GM08714 (cell line): ENCODE measurements at regions not wholly inside any gene's neighbourhood (a gene's known extent, or its start where the extent isn't known, plus 50 kb on each side); places are given as distances from the start of the nearest gene placed in this dataset.

Experiments used
- H3K4me3 ChIP-seq: fragments of 200-500 bp; sonication (Bioruptor generic); 2 replicates; pipeline ENCODE4 v1.5.1; 2014; ENCODE audit warnings: mild to moderate bottlenecking, low read length, inconsistent platforms
- ZNF274 ChIP-seq: IDR thresholded peaks from 2 replicates; pipeline ENCODE4 v1.6.1; 2012; ENCODE audit warnings: mild to moderate bottlenecking, low read depth, low read length

DNA sequence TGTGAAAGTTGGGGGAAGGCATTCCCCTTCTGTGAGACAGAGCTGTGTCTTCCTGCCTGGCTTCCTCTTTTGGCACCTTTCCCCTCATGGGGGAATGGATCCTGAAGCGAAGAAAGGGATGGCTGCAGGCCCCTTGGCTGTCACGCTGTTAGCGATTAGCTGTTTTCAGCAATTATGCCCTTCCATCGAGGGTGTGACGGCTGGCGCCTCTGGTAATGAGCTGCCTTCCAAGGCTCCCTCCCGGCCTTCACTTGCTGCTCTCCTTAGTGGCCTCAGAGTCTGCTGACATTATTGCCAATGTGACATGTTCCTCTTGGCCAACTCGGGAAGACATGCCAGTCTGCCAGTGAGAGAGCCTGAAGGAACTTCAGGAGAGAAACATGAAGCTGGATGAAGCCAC lies 162.1 kb downstream of the ZIC5 start:
- no peak for TF ChIP-seq ZNF274
- H3K4me3 ChIP-seq, result no peak overlapping the region

DNA sequence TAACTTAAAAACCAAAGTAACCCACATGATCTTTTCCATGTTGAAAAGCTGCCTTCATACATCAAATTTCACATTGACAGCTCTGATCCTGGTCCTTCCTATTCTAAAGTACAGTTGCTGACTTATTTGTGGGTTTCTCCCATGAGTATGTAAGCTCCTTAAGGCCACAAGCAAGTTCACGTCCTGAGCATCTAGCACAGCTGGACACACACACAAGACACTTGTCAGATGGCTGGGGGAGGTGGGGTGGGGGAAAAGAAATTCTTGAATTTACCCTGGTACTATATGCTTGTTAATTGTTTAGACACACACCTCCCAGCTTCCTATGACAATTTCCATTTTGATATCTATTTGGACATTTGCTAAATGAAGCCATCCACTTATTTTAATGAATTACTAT lies 162.8 kb downstream of the ZIC5 start:
- no peak for TF ChIP-seq ZNF274
- H3K4me3 ChIP-seq, result no peak overlapping the region

DNA sequence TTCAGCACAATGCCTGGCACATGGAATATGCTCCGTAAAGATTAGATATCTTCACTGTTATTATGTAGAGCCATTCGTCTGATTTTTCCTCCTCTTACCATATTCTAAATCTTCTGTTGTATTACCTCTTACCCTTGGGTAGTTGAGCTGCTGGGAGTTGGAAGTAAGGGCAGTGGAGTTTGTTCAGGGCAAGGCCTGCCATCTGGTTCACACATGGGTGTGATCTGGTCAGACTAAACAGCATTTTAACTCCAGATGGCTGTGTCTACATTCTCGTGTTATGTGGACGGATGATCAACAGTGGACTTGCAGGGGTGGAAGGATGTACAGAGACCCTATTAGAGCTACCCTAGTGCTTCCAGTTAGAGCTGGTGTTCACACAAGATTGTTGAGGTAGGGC lies 164.9 kb downstream of the ZIC5 start:
- TF ChIP-seq ZNF274, result no peak
- H3K4me3 ChIP-seq, result no peak overlapping the region

DNA sequence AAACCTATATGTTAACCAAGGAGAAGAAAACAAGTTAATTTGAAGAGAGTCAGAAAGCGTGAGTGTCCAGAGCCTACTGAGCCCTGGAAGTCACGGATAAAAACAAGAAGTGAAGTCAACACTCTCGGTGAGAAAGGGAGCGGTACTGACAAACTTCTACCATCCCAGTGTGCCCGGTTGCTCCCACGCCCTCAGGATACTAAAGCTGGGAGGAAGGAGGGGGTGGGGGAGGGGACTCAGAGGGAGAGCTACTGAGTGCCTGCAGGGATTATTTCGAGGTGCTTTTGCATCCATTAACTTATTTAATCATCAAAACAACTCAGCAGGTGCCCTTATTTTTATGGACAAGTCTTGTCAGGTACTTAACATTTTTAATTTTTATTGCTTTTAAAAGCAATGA lies 166.2 kb downstream of the ZIC5 start:
- TF ChIP-seq ZNF274, result no peak
- no peak overlapping the region for H3K4me3 ChIP-seq

DNA sequence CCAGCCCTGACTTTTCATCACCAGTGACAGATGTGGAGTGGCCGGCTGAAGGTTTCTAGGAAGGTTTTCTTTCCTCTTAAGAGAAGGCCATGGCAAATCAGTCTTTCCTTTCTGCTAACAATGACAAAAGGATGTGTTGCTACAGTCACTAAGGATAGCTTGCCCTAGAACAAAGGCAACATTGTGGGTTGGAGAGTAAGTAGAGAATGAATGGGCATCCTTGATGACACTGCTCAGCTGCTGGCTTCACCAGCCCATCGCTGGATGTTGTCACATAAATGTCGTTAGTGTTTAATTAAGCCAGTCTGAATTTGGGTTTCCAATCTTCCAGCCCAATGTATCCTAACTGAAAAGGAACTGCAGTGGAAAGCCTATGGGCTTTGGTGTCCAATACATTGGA lies 168.4 kb downstream of the ZIC5 start:
- no peak overlapping the region for H3K4me3 ChIP-seq
- TF ChIP-seq ZNF274, result no peak

DNA sequence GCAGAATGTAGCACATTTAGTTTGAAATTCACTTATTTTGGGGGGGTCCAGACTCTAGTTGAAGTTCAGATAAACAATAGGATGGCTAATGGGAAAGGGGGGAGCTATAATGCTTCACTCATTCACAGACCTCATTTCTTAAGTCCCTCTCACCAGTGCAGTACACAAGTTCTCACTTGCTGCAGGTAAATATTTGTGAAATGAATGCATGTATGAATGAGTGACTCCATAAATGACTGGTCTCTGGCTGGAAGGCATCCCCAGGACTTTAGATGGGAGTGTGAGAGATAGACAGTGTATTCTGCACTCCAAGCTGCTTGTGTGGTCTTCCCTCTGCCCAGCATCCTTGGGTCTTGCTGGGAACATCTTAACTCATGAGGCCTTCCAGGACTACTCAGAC lies 169.2 kb downstream of the ZIC5 start:
- no peak for TF ChIP-seq ZNF274
- H3K4me3 ChIP-seq, result no peak overlapping the region

DNA sequence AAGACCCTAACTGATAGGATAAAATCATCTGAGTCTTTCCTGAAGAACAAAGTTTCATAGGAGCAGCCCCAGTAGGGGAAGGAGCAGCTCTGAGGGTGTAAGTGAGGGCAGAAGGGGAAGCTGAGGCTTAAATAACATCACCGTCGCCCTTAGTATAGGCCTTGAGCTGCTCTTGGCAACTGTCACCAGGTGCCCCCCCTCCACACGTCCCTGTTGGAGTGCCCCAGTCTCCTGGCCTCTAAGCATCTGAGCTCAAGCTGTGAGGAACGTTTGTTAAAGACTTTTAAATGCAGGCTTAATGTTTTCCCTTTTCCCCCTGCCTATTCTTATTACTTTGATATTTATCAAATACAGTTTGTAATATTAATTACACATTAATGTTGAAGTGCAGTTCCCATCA lies 170.6 kb downstream of the ZIC5 start:
- no peak overlapping the region for H3K4me3 ChIP-seq
- no peak for TF ChIP-seq ZNF274

DNA sequence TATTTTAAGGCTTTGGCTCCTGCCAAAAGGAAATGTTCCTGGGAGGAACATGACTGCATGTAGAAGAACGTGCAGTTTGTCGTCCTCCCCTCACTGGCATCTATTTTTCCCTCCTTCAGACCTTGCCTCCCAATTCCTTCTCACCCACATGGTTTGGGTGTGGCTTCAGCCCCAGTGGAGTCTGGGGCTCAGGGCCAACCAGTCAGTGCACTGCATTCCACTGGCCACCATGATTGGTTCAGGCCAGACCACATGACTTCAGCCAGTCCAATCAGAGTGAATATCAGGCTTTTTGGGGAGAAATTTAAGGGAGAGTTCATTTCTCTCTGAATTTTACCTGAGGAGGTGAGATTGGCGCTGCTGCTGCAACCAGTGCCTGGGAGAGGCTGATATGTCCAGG lies 171.6 kb downstream of the ZIC5 start:
- no peak overlapping the region for H3K4me3 ChIP-seq
- no peak for TF ChIP-seq ZNF274

DNA sequence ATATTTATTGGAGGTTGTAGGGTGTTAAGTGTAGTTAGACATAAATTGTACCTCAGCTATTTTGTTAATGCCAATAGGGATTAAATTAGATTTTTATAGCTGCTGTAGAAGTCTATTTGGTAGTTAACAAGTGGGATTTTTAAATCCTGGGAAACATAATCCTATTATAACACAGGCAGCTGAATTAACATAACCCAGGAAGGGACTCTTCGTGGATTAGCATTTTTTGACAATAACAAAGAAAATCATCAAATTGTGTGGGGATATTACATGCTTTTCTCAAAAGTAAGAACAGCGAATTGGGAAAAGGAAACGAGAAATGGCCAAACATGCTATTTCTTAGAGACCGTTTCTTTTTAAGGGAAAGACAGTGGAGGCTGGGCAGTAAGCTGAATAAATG lies 172.8 kb downstream of the ZIC5 start:
- no peak for TF ChIP-seq ZNF274

DNA sequence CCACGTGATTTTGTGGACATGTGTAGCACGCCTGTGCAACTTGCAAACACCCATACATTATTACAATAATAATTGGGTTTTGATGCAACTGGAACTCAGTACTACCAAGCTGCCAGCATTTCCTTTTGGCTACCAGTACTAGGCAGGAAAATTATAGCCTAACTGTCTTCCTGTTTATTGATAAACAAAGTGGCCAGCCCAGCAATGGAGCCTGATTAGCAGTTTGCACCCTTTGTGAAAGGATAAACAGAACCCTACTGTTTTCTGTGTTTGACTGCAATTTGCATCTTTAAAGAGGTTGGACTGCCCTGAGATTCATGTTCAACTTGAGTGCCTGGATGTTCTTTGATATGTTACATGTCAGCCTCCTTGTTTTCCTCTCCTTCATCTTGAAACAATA lies 173.9 kb downstream of the ZIC5 start:
- H3K4me3 ChIP-seq, result no peak overlapping the region
- no peak for TF ChIP-seq ZNF274

More for the DNA sequence above, 172.8 kb downstream of the ZIC5 start:
- no peak overlapping the region for H3K4me3 ChIP-seq

DNA sequence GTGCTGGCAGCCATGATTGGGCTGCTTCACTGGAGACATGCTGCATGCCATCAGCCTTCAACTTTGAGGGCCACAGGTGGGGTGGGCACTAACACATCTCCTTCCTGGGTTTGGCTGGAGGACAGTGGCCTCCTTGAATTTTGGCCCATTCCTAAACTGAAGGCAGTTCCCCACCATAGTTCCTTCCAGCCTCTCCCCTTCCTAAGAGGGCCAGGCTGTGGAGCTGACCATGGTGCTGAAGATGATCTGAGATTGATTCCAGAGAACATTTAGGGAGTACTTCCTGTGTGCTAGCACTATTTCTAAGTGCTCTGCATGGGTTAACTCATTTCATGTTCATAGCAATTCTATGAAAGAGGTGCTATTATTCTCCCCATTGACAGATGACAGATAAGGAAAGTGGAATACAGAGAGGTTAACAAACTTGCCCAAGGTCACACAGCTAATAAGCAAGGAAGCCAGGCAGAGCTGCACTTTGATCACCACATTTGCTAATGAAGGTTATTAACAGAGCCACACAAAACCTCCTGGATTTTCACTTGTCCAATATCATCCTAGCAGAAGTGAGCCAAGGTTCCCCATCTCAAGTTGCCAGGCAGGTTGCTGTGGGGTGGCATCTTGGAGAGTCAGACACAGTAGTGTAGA lies 175.3 kb downstream of the ZIC5 start:
- TF ChIP-seq ZNF274, result no peak
- no peak overlapping the region for H3K4me3 ChIP-seq

DNA sequence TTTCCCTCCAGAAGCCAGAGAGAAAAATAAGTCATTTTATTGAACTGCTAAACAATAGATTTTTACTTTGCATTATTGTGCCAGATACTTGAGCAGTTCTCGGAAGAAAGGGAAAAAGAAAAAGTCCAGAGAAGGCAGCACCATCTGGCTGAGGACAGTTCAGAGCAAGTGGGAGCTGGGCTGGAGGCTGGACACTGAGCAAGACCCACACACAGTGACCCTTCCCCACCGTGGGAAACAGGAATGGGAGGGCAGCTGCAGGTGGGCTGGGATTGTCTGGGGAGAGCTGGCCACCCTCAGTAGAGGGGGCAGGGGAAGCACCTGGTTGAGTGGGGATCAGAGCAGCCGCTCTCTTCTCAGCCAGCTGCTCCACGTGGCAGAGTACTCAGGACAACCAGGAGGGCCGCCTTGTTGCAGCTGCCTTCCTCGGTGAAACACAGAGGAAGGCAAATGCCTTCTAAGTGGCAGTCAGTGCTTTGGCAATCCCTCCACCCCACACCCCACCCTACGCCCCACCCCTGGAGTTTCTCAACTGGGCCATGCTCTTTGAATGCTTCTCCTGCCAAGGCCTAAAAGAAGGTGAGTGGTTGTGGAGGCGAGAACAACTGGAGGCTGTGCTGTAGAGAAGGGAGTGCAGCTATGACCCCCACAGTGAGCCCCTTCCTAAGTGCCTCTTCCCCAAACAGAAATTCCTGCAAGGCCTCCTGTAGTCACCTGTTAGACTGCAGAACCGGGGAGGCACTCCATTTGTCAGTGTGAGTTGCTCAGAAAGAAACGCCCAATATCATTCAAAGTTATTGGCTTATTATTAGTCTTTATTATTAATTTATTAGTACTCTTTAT lies 179.3 kb downstream of the ZIC5 start:
- no peak overlapping the region for H3K4me3 ChIP-seq
- no peak for TF ChIP-seq ZNF274

DNA sequence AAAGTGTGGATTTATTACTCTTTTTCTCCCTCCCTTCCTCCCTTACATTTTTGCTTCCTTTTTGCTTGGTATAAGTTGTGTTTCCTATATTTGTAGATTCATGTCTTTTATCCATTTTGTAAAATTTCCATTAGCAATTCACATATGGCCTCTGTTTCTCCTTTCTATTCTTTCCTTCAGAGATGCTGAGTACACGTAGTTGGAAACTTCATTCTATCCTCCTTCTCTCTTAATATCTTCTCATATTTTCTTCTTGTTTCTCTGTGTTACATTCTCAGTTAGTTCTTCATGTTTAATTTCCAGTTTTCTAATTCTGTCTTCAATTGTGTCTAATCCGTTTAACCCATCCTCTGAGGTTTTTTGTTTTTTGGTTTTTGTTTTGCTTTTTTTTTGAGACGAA lies 188.9 kb downstream of the ZIC5 start:
- H3K4me3 ChIP-seq, result no peak overlapping the region
- no peak for TF ChIP-seq ZNF274

DNA sequence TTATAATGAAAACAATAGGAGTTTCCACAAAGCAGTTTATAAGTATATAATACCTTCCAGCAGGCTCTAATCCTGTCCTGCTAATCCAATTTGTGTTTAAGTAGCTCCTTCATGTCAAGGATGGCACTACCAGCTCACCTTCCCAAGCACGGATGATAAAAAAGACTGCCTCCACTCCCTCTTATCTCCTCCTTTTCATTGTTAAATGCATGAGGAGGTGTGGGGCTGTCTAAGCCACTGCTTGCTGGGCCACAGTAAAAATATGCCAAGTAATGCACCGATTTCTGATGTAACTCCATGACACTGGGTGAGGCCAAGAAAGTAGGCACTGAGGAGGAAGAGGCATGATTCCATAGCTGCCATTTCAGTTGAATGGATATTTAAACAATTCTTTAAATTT lies 193.1 kb downstream of the ZIC5 start:
- TF ChIP-seq ZNF274, result no peak
- no peak overlapping the region for H3K4me3 ChIP-seq

DNA sequence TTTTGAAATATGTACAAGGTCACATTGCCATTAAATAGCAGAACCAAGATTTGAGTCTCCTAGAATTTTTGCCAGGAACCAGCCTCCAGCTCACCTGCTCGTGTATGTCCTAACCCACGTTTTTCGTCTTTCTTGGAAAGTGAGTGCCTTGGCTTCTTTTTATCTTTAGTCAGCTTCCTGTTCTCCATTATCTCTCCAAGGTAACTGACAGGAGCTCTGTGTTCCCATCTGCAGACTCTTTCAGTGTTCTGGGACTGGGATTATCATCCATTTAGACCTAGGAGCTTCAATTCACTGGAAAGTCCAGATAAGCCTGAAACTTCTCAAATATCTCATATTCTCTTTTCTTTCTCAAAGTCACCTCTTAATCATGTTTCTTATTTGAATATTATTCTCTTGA lies 193.7 kb downstream of the ZIC5 start:
- TF ChIP-seq ZNF274, result no peak
- H3K4me3 ChIP-seq, result no peak overlapping the region
